ENCODE measurements at regions not wholly inside any gene's neighbourhood (a gene's known extent, or its start where the extent isn't known, plus 50 kb on each side); places are given as distances from the start of the nearest gene placed in this dataset.

DNA sequence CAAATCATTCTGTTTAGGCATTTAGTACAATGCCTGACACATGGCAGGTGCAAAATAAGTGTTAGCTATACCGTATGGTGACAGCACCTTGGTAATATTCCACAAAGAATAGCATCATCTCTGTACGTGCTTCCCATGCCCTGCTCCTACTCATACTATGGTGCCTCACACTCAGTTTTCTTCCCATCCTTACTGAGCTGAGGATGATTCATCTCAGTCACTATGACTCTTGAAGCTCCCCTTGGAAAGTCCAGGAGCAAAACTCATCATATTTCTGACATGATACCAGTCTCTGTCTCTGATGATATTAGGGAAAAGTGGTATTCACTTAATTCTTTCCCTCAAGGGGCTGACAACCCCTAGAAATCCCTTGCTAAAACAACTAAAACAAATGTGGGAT is 423.3 kb downstream of the EFNA5 start:
- TF ChIP-seq, protein P1, sequence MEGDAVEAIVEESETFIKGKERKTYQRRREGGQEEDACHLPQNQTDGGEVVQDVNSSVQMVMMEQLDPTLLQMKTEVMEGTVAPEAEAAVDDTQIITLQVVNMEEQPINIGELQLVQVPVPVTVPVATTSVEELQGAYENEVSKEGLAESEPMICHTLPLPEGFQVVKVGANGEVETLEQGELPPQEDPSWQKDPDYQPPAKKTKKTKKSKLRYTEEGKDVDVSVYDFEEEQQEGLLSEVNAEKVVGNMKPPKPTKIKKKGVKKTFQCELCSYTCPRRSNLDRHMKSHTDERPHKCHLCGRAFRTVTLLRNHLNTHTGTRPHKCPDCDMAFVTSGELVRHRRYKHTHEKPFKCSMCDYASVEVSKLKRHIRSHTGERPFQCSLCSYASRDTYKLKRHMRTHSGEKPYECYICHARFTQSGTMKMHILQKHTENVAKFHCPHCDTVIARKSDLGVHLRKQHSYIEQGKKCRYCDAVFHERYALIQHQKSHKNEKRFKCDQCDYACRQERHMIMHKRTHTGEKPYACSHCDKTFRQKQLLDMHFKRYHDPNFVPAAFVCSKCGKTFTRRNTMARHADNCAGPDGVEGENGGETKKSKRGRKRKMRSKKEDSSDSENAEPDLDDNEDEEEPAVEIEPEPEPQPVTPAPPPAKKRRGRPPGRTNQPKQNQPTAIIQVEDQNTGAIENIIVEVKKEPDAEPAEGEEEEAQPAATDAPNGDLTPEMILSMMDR (IDR thresholded peaks at IDR 0.05; ENCODE audit: insufficient read depth, low read depth, low read length) = no peak
- no peak for TF ChIP-seq EZH2 (IDR thresholded peaks at IDR 0.05; ENCODE audit: insufficient read depth, low read length)

Measured in astrocyte (in vitro differentiated cells and primary cell).